WTC11 (cell line): ENCODE measurements at regions not wholly inside any gene's neighbourhood (a gene's known extent, or its start where the extent isn't known, plus 50 kb on each side); places are given as distances from the start of the nearest gene placed in this dataset.

Source experiments
- ATAC-seq: fragments of 200-7000 bp; cut with Tn5 transposase; 2 replicates; pipeline ENCODE4 v1.10.0; 2021; ENCODE audit warnings: mild to moderate bottlenecking, moderate library complexity
- CTCF ChIA-PET: fragments of 300-600 bp; sonication (Branson Sonifier 250); formaldehyde crosslinking; loops from one replicate; lab custom pipeline; 2021; ENCODE audit warnings: antibody characterized with exemption; lab: Charles Lee
- POLR2A ChIA-PET: fragments of 350-600 bp; sonication (Branson Sonifier 250); formaldehyde crosslinking; loops from one replicate; lab custom pipeline; 2021; ENCODE audit warnings: antibody characterized with exemption; lab: Charles Lee
- DNase-seq: peaks from one replicate; pipeline ENCODE4 v3.0.0; 2021; ENCODE audit warnings: low spot score
- H3K27ac Mint-ChIP-seq: 2 replicates; pipeline ENCODE4 v1.8.0; 2021; ENCODE audit warnings: mixed read lengths
- H3K27me3 Mint-ChIP-seq: 2 replicates; pipeline ENCODE4 v1.8.0; 2021; ENCODE audit warnings: low read depth, mild to moderate bottlenecking, moderate library complexity, mixed read lengths
- H3K36me3 Mint-ChIP-seq: 2 replicates; pipeline ENCODE4 v1.8.0; 2021; ENCODE audit warnings: mixed read lengths
- H3K4me1 Mint-ChIP-seq: 2 replicates; pipeline ENCODE4 v1.8.0; 2022; ENCODE audit warnings: mixed read lengths
- H3K4me3 Mint-ChIP-seq: 2 replicates; pipeline ENCODE4 v1.8.0; 2021; ENCODE audit warnings: mild to moderate bottlenecking, moderate library complexity, mixed read lengths
- H3K9me3 Mint-ChIP-seq: 2 replicates; pipeline ENCODE4 v1.8.0; 2021; ENCODE audit warnings: mixed read lengths
- E2F1 ChIP-seq: sonication (generic); formaldehyde crosslinking; IDR thresholded peaks from 2 replicates; pipeline ENCODE4 v1.8.0; 2022; ENCODE audit warnings: mild to moderate bottlenecking, missing genetic modification reagents
- EMX1 ChIP-seq: fragments of 250-450 bp; sonication (Bioruptor Pico); IDR thresholded peaks from 2 replicates; pipeline ENCODE4 v1.8.0; 2021; ENCODE audit warnings: mild to moderate bottlenecking
- ESRRA ChIP-seq: sonication (generic); formaldehyde crosslinking; IDR thresholded peaks from 2 replicates; pipeline ENCODE4 v1.8.1; 2022; ENCODE audit warnings: mild to moderate bottlenecking, missing genetic modification reagents, borderline replicate concordance
- ETV6 ChIP-seq: sonication (generic); formaldehyde crosslinking; IDR thresholded peaks from 2 replicates; pipeline ENCODE4 v1.8.1; 2022; ENCODE audit warnings: mild to moderate bottlenecking, missing genetic modification reagents
- FOXP1 ChIP-seq: sonication (generic); formaldehyde crosslinking; IDR thresholded peaks from 2 replicates; pipeline ENCODE4 v1.8.0; 2022; ENCODE audit warnings: missing genetic modification reagents, mild to moderate bottlenecking, moderate library complexity, borderline replicate concordance
- HMGXB4 ChIP-seq: sonication (generic); formaldehyde crosslinking; IDR thresholded peaks from 2 replicates; pipeline ENCODE4 v1.8.1; 2023; ENCODE audit warnings: mild to moderate bottlenecking, moderate library complexity, missing genetic modification reagents
- MYBL2 ChIP-seq: sonication (generic); formaldehyde crosslinking; IDR thresholded peaks from 2 replicates; pipeline ENCODE4 v1.8.1; 2023; ENCODE audit warnings: mild to moderate bottlenecking, moderate library complexity, missing genetic modification reagents
- NFE2L1 ChIP-seq: sonication (generic); formaldehyde crosslinking; IDR thresholded peaks from 2 replicates; pipeline ENCODE4 v1.8.1; 2023; ENCODE audit warnings: missing genetic modification reagents
- NFYB ChIP-seq: sonication (generic); formaldehyde crosslinking; conservative IDR thresholded peaks from 2 replicates; pipeline ENCODE4 v1.8.0; 2022; ENCODE audit warnings: low read depth, missing genetic modification reagents
- NR3C1 ChIP-seq: sonication (generic); formaldehyde crosslinking; conservative IDR thresholded peaks from 2 replicates; pipeline ENCODE4 v1.8.1; 2023; ENCODE audit warnings: low read depth, mild to moderate bottlenecking, missing genetic modification reagents
- SMAD3 ChIP-seq: sonication (generic); formaldehyde crosslinking; IDR thresholded peaks from 2 replicates; pipeline ENCODE4 v1.8.0; 2022; ENCODE audit warnings: missing genetic modification reagents, mild to moderate bottlenecking, borderline replicate concordance
- SOX15 ChIP-seq: fragments of 250-450 bp; sonication (Bioruptor Pico); IDR thresholded peaks from 2 replicates; pipeline ENCODE4 v1.9.0; 2021; ENCODE audit warnings: mild to moderate bottlenecking
- SP1 ChIP-seq: sonication (generic); formaldehyde crosslinking; conservative IDR thresholded peaks from 2 replicates; pipeline ENCODE4 v1.8.1; 2022; ENCODE audit warnings: missing genetic modification reagents
- USF1 ChIP-seq: sonication (generic); formaldehyde crosslinking; IDR thresholded peaks from 2 replicates; pipeline ENCODE4 v1.8.0; 2022; ENCODE audit warnings: mild to moderate bottlenecking, missing genetic modification reagents
- ZNF138 ChIP-seq: sonication (generic); formaldehyde crosslinking; conservative IDR thresholded peaks from 2 replicates; pipeline ENCODE4 v1.8.1; 2022; ENCODE audit warnings: mild to moderate bottlenecking, moderate library complexity, missing genetic modification reagents
- ZNF416 ChIP-seq: fragments of 250-450 bp; sonication (Bioruptor Pico); IDR thresholded peaks from 2 replicates; pipeline ENCODE4 v1.9.0; 2021; ENCODE audit warnings: mild to moderate bottlenecking, inconsistent platforms
- ZNF512 ChIP-seq: sonication (generic); formaldehyde crosslinking; IDR thresholded peaks from 2 replicates; pipeline ENCODE4 v1.8.1; 2022; ENCODE audit warnings: missing genetic modification reagents, borderline replicate concordance
- ZNF671 ChIP-seq: fragments of 250-450 bp; sonication (Bioruptor Pico); IDR thresholded peaks from 2 replicates; pipeline ENCODE4 v1.8.0; 2021; ENCODE audit warnings: mild to moderate bottlenecking
- TF ChIP-seq, protein P1 (sequence below): sonication (generic); formaldehyde crosslinking; IDR thresholded peaks from 2 replicates; pipeline ENCODE4 v1.8.1; 2022; ENCODE audit warnings: mild to moderate bottlenecking, moderate library complexity, missing genetic modification reagents
- TF ChIP-seq, protein P2 (sequence below): fragments of 250-450 bp; sonication (Bioruptor Pico); IDR thresholded peaks from 2 replicates; pipeline ENCODE4 v1.9.0; 2021; ENCODE audit warnings: mild to moderate bottlenecking, borderline replicate concordance
- TF ChIP-seq, protein P3 (sequence below): fragments of 200-600 bp; IDR thresholded peaks from 2 replicates; pipeline ENCODE4 v1.8.0; 2022; ENCODE audit warnings: antibody characterized with exemption

GRCh38 chr4:100117750-100118149, 72.5 kb downstream of the DDIT4L start:
- H3K4me1 Mint-ChIP-seq = peaks cover 33% of the 10 kb centered on the region
- CTCF ChIA-PET = no interaction called here
- H3K9me3 Mint-ChIP-seq = peaks cover 7% of the 10 kb centered on the region; the same call in 1 of the 2 replicates
- no peak overlapping the region for H3K4me3 Mint-ChIP-seq
- ATAC-seq (no peak), DNase-seq (no peak)
- H3K36me3 Mint-ChIP-seq = no peaks in the 10 kb centered on the region
- TF ChIP-seq SMAD3 (CRISPR knock-in tag) = no peak
- no peak for TF ChIP-seq EMX1 (CRISPR knock-in tag)
- TF ChIP-seq NFE2L1 (CRISPR knock-in tag) = no peak
- no peak for TF ChIP-seq MYBL2 (CRISPR knock-in tag)
- TF ChIP-seq ZNF138 (CRISPR knock-in tag) = no peak
- TF ChIP-seq, protein P1, sequence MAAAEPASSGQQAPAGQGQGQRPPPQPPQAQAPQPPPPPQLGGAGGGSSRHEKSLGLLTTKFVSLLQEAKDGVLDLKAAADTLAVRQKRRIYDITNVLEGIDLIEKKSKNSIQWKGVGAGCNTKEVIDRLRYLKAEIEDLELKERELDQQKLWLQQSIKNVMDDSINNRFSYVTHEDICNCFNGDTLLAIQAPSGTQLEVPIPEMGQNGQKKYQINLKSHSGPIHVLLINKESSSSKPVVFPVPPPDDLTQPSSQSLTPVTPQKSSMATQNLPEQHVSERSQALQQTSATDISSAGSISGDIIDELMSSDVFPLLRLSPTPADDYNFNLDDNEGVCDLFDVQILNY (CRISPR knock-in tag) = no peak
- no peak for TF ChIP-seq ZNF416 (CRISPR knock-in tag)
- TF ChIP-seq ESRRA (CRISPR knock-in tag) = no peak
- TF ChIP-seq ZNF512 (CRISPR knock-in tag) = no peak
- POLR2A ChIA-PET = no interaction called here
- peaks cover 38% of the 10 kb centered on the region for H3K27me3 Mint-ChIP-seq
- no peak overlapping the region for H3K27ac Mint-ChIP-seq

- Mint-ChIP-seq H3K27ac (no peak overlapping the region), H3K9me3 (0 out of 2 replicates have a peak, but pooled peaks cover 1% of the 10 kb centered on the region), H3K4me3 (no peak overlapping the region; the same call in 1 of the 2 replicates), H3K4me1 (peaks cover 41% of the 10 kb centered on the region), H3K27me3 (peaks cover 38% of the 10 kb centered on the region), H3K36me3 (no peaks in the 10 kb centered on the region)
- ATAC-seq (peak; percentile 12; the same call in 1 of the 2 replicates), DNase-seq (no peak)
- POLR2A ChIA-PET = no interaction called here
- CTCF ChIA-PET = interaction anchor here (0.8 to 1.4 kb wide), 2 partner anchors 19 to 21 kb away, joined by 3 to 5 read pairs; no protein-coding TSS in a partner anchor
- TF ChIP-seq FOXP1 (CRISPR knock-in tag) (no peak), ZNF671 (CRISPR knock-in tag) (no peak), EMX1 (CRISPR knock-in tag) (no peak), USF1 (no peak), HMGXB4 (CRISPR knock-in tag) (no peak), E2F1 (CRISPR knock-in tag) (no peak), ETV6 (CRISPR knock-in tag) (no peak), SP1 (CRISPR knock-in tag) (no peak), SOX15 (CRISPR knock-in tag) (no peak), NR3C1 (CRISPR knock-in tag) (no peak), NFYB (CRISPR knock-in tag) (no peak)
- TF ChIP-seq, protein P2, sequence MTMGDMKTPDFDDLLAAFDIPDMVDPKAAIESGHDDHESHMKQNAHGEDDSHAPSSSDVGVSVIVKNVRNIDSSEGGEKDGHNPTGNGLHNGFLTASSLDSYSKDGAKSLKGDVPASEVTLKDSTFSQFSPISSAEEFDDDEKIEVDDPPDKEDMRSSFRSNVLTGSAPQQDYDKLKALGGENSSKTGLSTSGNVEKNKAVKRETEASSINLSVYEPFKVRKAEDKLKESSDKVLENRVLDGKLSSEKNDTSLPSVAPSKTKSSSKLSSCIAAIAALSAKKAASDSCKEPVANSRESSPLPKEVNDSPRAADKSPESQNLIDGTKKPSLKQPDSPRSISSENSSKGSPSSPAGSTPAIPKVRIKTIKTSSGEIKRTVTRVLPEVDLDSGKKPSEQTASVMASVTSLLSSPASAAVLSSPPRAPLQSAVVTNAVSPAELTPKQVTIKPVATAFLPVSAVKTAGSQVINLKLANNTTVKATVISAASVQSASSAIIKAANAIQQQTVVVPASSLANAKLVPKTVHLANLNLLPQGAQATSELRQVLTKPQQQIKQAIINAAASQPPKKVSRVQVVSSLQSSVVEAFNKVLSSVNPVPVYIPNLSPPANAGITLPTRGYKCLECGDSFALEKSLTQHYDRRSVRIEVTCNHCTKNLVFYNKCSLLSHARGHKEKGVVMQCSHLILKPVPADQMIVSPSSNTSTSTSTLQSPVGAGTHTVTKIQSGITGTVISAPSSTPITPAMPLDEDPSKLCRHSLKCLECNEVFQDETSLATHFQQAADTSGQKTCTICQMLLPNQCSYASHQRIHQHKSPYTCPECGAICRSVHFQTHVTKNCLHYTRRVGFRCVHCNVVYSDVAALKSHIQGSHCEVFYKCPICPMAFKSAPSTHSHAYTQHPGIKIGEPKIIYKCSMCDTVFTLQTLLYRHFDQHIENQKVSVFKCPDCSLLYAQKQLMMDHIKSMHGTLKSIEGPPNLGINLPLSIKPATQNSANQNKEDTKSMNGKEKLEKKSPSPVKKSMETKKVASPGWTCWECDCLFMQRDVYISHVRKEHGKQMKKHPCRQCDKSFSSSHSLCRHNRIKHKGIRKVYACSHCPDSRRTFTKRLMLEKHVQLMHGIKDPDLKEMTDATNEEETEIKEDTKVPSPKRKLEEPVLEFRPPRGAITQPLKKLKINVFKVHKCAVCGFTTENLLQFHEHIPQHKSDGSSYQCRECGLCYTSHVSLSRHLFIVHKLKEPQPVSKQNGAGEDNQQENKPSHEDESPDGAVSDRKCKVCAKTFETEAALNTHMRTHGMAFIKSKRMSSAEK (CRISPR knock-in tag) = no peak
- TF ChIP-seq, protein P3, sequence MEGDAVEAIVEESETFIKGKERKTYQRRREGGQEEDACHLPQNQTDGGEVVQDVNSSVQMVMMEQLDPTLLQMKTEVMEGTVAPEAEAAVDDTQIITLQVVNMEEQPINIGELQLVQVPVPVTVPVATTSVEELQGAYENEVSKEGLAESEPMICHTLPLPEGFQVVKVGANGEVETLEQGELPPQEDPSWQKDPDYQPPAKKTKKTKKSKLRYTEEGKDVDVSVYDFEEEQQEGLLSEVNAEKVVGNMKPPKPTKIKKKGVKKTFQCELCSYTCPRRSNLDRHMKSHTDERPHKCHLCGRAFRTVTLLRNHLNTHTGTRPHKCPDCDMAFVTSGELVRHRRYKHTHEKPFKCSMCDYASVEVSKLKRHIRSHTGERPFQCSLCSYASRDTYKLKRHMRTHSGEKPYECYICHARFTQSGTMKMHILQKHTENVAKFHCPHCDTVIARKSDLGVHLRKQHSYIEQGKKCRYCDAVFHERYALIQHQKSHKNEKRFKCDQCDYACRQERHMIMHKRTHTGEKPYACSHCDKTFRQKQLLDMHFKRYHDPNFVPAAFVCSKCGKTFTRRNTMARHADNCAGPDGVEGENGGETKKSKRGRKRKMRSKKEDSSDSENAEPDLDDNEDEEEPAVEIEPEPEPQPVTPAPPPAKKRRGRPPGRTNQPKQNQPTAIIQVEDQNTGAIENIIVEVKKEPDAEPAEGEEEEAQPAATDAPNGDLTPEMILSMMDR = no peak
Observed at GRCh38 chr4:100114909-100115308, 75.4 kb downstream of the DDIT4L start.
